ENCODE measurements at regions not wholly inside any gene's neighbourhood (a gene's known extent, or its start where the extent isn't known, plus 50 kb on each side); places are given as distances from the start of the nearest gene placed in this dataset.

DNA sequence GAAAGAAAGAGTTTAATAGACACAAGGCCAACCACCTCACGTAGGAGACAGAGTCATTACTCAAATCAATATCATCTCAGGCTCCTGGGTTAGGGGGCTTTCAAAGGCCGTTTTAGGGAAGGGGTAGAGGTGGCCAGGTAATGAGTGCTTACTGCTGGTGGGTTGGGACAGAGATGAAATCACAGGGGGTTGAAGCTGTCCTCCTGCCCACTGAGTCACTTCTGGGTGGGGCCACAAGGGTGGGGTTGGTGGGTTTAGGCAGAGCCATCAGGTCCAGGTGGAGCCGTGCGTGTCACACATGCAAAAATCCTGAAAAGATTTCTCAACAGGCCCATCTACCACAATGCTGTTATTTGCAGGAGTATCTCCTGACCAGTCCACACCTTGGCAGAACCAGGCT is 167.0 kb upstream of the EXOC2 start:
- no peaks in the 10 kb centered on the region for H3K36me3 Mint-ChIP-seq
- CTCF ChIA-PET, result no interaction called here
- POLR2A ChIA-PET, result no interaction called here
- H3K27ac Mint-ChIP-seq, result no peak overlapping the region
- H3K4me1 Mint-ChIP-seq, result no peaks in the 10 kb centered on the region
- ATAC-seq, result no peak
- no peak overlapping the region for H3K4me3 Mint-ChIP-seq
- DNase-seq (ENCODE audit: low spot score), result no peak
- TF ChIP-seq, protein P1, sequence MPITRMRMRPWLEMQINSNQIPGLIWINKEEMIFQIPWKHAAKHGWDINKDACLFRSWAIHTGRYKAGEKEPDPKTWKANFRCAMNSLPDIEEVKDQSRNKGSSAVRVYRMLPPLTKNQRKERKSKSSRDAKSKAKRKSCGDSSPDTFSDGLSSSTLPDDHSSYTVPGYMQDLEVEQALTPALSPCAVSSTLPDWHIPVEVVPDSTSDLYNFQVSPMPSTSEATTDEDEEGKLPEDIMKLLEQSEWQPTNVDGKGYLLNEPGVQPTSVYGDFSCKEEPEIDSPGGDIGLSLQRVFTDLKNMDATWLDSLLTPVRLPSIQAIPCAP (CRISPR knock-in tag; IDR thresholded peaks at IDR 0.05), result no peak
- TF ChIP-seq NR3C1 (CRISPR knock-in tag; conservative IDR thresholded peaks at IDR 0.05; ENCODE audit: low read depth) (no peak), NR2C2 (CRISPR knock-in tag; IDR thresholded peaks at IDR 0.05) (no peak), ETV6 (CRISPR knock-in tag; IDR thresholded peaks at IDR 0.05) (no peak), SMAD4 (CRISPR knock-in tag; IDR thresholded peaks at IDR 0.05) (no peak), NR1H2 (CRISPR knock-in tag; IDR thresholded peaks at IDR 0.05) (no peak), ZNF219 (CRISPR knock-in tag; IDR thresholded peaks at IDR 0.05; ENCODE audit: borderline replicate concordance) (no peak), ZBTB21 (CRISPR knock-in tag; IDR thresholded peaks at IDR 0.05; ENCODE audit: borderline replicate concordance) (no peak)
- TF ChIP-seq, protein P2, sequence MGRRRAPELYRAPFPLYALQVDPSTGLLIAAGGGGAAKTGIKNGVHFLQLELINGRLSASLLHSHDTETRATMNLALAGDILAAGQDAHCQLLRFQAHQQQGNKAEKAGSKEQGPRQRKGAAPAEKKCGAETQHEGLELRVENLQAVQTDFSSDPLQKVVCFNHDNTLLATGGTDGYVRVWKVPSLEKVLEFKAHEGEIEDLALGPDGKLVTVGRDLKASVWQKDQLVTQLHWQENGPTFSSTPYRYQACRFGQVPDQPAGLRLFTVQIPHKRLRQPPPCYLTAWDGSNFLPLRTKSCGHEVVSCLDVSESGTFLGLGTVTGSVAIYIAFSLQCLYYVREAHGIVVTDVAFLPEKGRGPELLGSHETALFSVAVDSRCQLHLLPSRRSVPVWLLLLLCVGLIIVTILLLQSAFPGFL (CRISPR knock-in tag; IDR thresholded peaks at IDR 0.05; ENCODE audit: borderline replicate concordance), result no peak
- TF ChIP-seq, protein P3, sequence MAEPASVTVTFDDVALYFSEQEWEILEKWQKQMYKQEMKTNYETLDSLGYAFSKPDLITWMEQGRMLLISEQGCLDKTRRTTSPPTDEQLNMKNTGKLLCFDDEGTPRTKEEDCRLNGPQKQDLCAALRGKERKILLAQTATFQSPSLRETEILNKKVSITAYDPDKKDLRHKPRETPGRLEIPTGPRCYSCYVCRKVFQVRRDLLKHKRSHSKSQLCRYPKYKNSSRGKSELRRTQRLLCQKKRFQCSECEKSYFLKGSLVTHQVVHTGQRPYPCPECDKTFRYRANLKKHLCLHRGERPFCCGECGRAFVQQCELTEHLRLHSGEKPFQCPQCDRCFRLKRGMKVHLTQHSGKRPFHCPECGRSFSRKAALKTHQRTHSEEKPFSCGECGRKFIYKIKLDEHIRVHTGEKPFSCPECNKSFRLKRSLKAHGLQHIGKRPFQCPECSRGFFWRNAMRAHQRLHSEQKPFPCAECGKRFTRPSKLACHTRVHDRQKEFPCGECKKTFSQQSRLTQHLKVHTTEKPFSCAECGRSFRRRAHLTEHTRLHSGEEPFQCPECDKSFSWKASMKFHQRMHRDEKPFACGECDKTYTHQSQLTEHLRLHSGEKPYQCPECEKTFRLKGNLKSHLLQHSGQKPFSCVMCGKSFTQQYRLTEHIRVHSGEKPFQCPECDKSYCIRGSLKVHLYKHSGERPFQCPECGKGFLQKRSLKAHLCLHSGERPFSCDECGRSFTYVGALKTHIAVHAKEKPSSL (CRISPR knock-in tag; conservative IDR thresholded peaks at IDR 0.05), result no peak
- TF ChIP-seq, protein P4, sequence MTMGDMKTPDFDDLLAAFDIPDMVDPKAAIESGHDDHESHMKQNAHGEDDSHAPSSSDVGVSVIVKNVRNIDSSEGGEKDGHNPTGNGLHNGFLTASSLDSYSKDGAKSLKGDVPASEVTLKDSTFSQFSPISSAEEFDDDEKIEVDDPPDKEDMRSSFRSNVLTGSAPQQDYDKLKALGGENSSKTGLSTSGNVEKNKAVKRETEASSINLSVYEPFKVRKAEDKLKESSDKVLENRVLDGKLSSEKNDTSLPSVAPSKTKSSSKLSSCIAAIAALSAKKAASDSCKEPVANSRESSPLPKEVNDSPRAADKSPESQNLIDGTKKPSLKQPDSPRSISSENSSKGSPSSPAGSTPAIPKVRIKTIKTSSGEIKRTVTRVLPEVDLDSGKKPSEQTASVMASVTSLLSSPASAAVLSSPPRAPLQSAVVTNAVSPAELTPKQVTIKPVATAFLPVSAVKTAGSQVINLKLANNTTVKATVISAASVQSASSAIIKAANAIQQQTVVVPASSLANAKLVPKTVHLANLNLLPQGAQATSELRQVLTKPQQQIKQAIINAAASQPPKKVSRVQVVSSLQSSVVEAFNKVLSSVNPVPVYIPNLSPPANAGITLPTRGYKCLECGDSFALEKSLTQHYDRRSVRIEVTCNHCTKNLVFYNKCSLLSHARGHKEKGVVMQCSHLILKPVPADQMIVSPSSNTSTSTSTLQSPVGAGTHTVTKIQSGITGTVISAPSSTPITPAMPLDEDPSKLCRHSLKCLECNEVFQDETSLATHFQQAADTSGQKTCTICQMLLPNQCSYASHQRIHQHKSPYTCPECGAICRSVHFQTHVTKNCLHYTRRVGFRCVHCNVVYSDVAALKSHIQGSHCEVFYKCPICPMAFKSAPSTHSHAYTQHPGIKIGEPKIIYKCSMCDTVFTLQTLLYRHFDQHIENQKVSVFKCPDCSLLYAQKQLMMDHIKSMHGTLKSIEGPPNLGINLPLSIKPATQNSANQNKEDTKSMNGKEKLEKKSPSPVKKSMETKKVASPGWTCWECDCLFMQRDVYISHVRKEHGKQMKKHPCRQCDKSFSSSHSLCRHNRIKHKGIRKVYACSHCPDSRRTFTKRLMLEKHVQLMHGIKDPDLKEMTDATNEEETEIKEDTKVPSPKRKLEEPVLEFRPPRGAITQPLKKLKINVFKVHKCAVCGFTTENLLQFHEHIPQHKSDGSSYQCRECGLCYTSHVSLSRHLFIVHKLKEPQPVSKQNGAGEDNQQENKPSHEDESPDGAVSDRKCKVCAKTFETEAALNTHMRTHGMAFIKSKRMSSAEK (CRISPR knock-in tag; IDR thresholded peaks at IDR 0.05; ENCODE audit: borderline replicate concordance), result no peak
- no peaks in the 10 kb centered on the region for H3K27me3 Mint-ChIP-seq (ENCODE audit: low read depth)
- H3K9me3 Mint-ChIP-seq, result no peaks in the 10 kb centered on the region

DNA sequence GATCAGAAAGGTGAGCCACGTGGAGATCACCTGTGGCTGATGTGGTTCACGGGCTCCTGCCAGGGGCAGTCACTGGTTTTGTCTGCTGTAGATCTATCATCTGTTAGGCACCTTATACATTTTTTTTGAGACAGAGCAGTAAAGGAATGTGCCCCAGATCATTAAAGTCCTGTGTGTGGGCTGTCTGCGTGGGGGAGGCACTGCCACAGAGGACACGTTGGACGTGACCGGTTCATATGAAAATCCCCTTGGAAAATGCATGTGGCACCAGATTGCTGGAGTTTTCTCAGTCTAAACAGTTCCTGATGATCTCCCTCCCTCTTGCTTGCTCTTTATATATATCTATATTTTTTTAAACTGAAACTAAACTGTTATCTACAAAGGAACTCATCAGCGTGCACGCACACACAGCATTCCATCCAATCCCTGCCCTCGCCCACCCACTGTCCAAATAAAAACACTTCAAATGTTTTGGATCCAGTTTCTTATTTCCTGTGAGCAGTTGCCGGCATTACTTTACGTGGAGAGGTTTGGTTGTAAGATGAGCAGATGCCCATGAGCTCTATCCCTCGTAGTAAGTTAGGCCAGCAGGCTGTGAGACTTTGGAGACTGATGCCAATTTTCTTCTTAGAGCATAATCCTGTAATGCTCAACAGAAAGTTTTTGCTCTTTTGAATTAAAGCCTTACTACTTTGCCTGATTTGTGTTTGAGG is 161.6 kb upstream of the EXOC2 start:
- ATAC-seq, result no peak
- CTCF ChIA-PET, result no interaction called here
- Mint-ChIP-seq H3K27ac (no peak overlapping the region), H3K27me3 (ENCODE audit: low read depth) (no peaks in the 10 kb centered on the region), H3K4me1 (no peaks in the 10 kb centered on the region), H3K36me3 (no peaks in the 10 kb centered on the region), H3K4me3 (no peak overlapping the region), H3K9me3 (peaks cover 15% of the 10 kb centered on the region)
- no peak for DNase-seq (ENCODE audit: low spot score)
- POLR2A ChIA-PET, result no interaction called here
- no peak for TF ChIP-seq RELA (CRISPR knock-in tag; IDR thresholded peaks at IDR 0.05; ENCODE audit: borderline replicate concordance)
- TF ChIP-seq IRF2 (CRISPR knock-in tag; IDR thresholded peaks at IDR 0.05; ENCODE audit: borderline replicate concordance, low read depth), result no peak
- no peak for TF ChIP-seq PRRX2 (CRISPR knock-in tag; IDR thresholded peaks at IDR 0.05)
- TF ChIP-seq, protein P5, sequence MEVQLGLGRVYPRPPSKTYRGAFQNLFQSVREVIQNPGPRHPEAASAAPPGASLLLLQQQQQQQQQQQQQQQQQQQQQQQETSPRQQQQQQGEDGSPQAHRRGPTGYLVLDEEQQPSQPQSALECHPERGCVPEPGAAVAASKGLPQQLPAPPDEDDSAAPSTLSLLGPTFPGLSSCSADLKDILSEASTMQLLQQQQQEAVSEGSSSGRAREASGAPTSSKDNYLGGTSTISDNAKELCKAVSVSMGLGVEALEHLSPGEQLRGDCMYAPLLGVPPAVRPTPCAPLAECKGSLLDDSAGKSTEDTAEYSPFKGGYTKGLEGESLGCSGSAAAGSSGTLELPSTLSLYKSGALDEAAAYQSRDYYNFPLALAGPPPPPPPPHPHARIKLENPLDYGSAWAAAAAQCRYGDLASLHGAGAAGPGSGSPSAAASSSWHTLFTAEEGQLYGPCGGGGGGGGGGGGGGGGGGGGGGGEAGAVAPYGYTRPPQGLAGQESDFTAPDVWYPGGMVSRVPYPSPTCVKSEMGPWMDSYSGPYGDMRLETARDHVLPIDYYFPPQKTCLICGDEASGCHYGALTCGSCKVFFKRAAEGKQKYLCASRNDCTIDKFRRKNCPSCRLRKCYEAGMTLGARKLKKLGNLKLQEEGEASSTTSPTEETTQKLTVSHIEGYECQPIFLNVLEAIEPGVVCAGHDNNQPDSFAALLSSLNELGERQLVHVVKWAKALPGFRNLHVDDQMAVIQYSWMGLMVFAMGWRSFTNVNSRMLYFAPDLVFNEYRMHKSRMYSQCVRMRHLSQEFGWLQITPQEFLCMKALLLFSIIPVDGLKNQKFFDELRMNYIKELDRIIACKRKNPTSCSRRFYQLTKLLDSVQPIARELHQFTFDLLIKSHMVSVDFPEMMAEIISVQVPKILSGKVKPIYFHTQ (CRISPR knock-in tag; IDR thresholded peaks at IDR 0.05), result no peak
- no peak for TF ChIP-seq ATF1 (CRISPR knock-in tag; IDR thresholded peaks at IDR 0.05)
- no peak for TF ChIP-seq KAT7 (CRISPR knock-in tag; IDR thresholded peaks at IDR 0.05; ENCODE audit: borderline replicate concordance)
- TF ChIP-seq SP1 (CRISPR knock-in tag; conservative IDR thresholded peaks at IDR 0.05), result no peak
- no peak for TF ChIP-seq MYBL2 (CRISPR knock-in tag; IDR thresholded peaks at IDR 0.05)
- TF ChIP-seq, protein P6, sequence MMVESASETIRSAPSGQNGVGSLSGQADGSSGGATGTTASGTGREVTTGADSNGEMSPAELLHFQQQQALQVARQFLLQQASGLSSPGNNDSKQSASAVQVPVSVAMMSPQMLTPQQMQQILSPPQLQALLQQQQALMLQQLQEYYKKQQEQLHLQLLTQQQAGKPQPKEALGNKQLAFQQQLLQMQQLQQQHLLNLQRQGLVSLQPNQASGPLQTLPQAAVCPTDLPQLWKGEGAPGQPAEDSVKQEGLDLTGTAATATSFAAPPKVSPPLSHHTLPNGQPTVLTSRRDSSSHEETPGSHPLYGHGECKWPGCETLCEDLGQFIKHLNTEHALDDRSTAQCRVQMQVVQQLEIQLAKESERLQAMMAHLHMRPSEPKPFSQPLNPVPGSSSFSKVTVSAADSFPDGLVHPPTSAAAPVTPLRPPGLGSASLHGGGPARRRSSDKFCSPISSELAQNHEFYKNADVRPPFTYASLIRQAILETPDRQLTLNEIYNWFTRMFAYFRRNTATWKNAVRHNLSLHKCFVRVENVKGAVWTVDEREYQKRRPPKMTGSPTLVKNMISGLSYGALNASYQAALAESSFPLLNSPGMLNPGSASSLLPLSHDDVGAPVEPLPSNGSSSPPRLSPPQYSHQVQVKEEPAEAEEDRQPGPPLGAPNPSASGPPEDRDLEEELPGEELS (CRISPR knock-in tag; IDR thresholded peaks at IDR 0.05), result no peak
- TF ChIP-seq, protein P7, sequence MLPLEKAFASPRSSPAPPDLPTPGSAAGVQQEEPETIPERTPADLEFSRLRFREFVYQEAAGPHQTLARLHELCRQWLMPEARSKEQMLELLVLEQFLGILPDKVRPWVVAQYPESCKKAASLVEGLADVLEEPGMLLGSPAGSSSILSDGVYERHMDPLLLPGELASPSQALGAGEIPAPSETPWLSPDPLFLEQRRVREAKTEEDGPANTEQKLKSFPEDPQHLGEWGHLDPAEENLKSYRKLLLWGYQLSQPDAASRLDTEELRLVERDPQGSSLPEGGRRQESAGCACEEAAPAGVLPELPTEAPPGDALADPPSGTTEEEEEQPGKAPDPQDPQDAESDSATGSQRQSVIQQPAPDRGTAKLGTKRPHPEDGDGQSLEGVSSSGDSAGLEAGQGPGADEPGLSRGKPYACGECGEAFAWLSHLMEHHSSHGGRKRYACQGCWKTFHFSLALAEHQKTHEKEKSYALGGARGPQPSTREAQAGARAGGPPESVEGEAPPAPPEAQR (CRISPR knock-in tag; IDR thresholded peaks at IDR 0.05), result no peak
